Ammon's horn (tissue), 1 donor: ENCODE measurements at regions not wholly inside any gene's neighbourhood (a gene's known extent, or its start where the extent isn't known, plus 50 kb on each side); places are given as distances from the start of the nearest gene placed in this dataset.

Experiments used
- DNase-seq: peaks from one replicate; pipeline ENCODE4 v3.0.0-alpha.2; 2016; ENCODE audit warnings: low spot score

DNA sequence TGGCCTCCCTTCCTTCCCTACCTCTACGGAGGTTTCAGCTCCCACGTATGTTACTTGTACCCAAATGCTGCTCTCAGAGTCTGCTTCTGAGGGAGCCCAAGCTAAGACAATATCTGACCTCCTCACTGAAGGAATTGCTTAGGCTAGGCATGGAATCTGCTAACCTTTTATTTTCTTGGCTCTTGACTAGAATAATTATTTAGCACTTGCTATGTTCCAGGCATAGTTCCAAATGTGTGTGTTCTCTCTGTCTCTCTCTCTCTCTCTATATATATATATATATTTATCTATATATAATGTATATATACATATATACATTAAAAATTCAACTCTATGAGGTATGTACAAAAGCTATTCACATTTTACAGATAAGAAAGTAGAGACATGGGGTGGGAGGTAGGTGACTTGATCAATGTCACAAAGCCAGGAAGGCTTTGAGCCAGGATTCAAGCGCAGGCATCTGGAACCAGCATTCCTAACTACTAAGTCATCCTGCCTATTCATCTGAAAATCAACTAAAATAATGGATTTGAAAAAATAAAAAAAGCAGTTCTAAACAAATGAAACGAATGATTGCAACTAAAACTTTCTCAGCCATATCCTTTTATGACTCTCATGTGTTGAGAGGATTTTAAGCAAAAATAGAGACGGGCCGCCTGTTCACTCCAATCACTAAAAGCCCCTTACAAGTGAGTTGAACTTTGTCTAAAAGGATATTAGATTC lies 189.7 kb upstream of the JAG1 start:
- peak; percentile 18 for DNase-seq

DNA sequence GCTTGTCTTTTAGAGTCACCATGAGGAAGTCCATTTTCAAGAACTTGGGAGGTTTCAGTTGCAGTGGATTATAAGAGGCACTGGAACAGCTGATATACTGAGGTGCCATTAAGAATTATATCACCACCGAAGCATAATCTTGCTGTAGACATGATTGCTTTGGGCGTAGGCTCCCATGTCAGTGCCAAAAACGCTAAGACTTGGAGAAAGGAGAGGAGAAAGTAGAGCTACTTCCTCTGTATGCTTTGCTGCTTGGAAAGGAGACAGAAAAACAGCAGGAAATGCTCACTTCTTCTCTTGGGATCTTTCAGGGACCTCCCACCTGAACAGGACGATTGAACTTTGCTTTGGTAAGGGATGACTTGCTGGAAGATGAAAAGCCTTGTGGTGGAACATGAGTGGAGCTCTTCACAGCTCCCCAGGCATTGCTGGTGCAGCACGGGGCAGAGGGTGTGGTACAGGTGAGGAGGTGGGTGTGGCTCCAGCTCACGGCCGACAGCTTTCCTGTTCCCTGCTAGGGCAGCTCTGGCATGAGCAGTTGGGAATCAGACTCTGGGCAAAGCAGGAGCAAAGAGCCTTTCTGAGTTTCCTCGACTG lies 190.4 kb upstream of the JAG1 start:
- no peak for DNase-seq

- no peak for DNase-seq
These were observed 194.5 kb upstream of the JAG1 start for GRCh38 chr20:10868299-10868698.

- DNase-seq: no peak
These were observed 199.2 kb upstream of the JAG1 start for GRCh38 chr20:10873026-10873425.

DNA sequence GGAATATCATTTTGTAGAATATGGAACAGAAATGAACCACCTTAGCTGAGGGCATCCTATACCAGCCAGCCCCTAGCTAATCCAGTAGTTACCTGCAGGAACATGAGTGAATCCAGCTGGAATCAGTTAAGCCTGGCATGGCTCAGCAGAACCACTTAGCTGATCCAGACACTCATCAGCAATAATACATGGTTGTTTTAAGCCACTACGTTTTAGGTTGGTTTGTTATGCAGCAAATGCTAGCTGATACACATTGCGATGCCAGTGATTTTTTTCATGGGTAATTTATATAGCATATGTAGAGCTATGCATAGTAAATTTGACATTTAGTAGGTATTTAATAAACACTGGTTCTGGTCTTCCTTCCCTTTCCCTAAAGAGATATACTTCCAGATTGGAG lies 201.9 kb upstream of the JAG1 start:
- DNase-seq: no peak

DNA sequence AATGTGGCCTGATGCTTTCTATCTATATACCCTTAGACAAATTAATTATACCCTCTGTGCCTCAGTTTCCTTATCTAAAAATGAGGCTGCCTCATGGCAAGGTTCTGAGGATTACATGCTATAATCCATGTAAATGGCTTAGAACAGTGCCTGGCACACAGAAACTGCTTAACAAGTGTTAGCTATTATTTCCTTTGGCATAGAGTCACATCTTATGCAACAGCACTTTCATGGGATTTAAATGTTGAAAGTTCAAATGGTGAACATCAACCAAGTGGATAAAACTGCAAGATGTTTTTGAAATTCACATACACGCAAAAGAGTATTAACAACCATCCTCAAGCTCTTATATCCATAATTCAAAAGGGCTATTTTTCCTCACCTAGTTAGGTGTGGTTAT lies 202.8 kb upstream of the JAG1 start:
- DNase-seq: no peak

DNA sequence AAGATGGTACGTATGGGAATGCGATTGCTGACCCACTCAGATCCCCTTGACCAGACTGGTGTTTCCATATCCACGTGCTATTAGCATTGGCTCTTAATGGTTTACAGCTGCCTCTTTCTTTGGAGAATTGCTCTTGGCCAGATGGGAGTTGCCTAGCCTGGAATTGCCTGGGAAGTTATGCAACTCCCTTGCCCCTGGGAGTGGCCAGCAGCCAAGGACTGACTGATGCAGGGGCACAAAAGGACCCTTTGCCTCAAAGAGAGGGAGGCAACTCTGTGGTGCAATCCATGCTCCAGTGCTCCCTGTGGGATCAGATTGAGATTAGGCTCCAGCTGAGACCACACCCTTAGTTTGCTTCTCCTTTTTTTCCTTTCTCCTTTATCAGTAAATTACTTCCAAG lies 203.5 kb upstream of the JAG1 start:
- DNase-seq: no peak

GRCh38 chr20:10883166-10883565 lies 209.4 kb upstream of the JAG1 start:
- DNase-seq: no peak

DNA sequence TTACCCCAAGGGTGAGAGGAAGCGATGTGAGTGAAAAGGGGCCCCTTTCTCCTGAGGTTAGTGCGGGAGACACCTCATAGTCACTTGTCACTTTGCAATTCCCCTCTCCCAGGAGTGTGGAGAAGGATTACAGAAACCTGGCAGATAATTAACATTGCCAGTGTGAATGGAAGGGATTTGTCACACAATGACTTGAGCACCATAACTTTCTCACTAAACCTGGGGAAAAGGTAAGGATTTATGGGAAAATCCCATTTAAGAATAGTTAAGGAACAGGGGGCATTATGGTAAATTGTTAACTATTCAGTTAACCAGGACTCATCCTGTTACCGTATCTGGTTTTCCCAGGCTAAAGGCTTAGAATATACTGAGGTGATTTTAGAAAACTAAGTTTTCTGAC lies 219.5 kb upstream of the JAG1 start:
- no peak for DNase-seq

DNA sequence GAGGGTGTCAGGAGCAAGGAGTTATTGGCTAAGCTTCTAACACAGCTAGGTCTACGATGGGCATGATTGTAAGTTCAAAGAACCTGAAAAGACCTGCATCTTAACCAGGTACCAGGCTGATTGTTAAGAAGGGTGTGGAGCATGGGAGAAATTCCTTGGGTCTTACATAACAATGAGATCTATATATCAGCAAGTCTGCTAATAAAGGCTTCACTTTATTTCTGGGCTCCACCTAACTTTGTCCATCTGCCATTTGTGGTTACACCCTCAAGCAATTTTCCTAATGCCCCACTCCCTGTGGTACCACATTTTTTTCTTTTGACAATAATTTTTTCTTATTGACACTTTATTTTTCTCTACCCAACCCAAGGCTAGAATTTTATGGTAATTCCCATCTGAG lies 223.5 kb upstream of the JAG1 start:
- DNase-seq: no peak

DNA sequence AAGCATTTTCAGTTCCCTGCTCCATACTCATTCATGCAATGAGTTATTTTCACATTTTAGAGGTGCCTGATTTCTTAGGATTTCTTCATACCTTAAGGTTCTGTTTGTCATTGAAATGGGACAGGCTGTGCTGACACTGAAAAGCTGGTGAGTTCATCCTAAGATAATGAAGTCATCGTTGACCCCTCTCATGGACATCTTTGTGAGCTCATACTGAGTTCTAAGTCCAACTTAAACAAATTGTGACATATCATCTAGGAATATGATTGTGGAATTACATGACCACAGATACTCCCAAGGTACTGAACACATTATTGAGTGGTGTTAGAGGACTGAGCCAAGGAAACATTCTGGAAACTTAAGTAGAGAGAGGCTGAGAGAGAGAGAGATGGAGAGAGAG lies 224.8 kb upstream of the JAG1 start:
- DNase-seq: no peak

GRCh38 chr20:10902174-10902573 lies 228.4 kb upstream of the JAG1 start:
- DNase-seq: no peak

DNA sequence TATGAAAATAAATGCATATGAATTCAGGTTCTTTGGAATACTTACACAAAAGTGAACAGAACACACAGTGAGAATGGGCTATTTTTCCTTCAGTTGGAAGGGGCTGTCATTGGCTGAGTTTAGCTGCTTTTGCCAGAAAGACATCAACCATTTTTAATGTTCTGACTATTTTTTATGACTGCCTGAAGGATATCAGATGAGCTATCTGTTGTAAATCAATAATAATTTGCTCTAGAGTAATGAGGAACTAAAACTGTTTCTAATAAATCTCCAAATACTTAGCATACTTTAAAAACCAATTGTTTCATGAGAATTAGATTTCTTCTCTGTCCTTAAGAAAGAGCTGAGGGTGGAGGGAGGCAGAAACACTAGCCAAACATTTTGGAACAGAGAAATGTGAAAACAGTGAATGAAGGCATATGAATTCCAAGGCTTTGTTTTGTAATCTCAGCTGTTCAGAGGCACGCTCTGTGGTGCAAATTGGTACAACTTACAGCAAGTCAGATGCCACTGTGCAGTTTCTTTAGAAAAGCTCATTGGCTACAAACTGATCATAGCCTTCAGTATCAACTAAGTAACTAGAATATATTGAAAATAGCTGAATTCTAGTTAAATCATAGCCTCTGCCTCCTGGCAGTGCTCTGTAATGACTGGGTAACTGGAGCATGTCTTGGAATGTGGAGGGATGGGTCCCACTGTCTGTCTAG lies 228.9 kb upstream of the JAG1 start:
- DNase-seq: peak; percentile 9

GRCh38 chr20:10906834-10907233 lies 233.0 kb upstream of the JAG1 start:
- DNase-seq: no peak

- no peak for DNase-seq
These were observed 236.0 kb upstream of the JAG1 start for GRCh38 chr20:10909803-10910202.

DNA sequence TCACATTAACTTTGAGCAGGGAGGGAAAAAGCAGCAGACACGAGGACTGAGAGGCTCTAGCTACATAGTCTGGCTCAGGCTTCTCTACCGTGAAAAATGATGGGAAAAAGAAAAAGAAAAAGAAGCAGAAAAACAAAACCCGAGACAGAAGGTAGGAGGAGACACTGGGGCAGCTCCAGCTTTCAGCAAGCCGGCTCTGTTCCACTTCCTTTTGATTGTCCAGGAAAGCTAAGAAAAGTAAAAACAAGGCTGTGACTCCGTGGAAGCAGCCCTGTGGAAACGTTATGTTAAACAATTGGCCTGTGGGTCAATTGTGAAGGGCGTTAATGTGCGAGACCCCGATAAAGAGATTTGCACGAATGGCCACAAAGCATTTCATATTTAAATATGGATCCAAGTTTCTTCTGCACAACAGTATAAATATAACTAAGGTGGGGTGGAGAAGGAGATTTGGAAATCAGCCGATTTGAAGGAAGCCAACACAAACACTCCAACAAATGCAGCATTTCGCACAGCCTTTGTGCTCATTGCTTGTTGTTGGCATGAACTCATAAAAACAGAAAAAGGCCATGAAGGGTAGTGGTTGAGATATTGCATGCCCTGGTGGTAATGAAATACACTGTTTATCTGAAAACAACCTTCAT lies 236.9 kb upstream of the JAG1 start:
- no peak for DNase-seq

DNA sequence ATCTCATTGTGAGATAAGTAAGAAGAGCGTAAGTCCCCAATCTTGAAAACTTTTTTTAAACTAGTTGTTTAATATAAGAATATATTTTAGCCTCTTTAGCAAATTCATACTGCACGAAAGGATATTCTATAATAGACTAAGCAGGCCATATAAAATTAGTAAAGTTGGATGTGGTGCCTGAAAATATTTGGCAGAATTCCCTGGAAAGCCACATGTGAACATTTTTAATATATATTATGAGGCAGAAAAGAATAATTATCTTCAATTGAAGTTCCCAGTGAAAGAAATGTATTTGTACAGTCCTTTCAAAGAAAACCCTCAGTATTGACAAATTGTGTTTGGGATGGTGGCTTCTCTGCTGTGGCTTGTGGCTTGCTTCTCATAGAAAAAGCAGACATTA lies 237.5 kb upstream of the JAG1 start:
- DNase-seq: no peak

- DNase-seq: no peak
These were observed 242.0 kb upstream of the JAG1 start for GRCh38 chr20:10915815-10916214.

GRCh38 chr20:10916312-10916711 lies 242.5 kb upstream of the JAG1 start:
- DNase-seq: no peak

GRCh38 chr20:10917826-10918225 lies 244.0 kb upstream of the JAG1 start:
- no peak for DNase-seq

DNA sequence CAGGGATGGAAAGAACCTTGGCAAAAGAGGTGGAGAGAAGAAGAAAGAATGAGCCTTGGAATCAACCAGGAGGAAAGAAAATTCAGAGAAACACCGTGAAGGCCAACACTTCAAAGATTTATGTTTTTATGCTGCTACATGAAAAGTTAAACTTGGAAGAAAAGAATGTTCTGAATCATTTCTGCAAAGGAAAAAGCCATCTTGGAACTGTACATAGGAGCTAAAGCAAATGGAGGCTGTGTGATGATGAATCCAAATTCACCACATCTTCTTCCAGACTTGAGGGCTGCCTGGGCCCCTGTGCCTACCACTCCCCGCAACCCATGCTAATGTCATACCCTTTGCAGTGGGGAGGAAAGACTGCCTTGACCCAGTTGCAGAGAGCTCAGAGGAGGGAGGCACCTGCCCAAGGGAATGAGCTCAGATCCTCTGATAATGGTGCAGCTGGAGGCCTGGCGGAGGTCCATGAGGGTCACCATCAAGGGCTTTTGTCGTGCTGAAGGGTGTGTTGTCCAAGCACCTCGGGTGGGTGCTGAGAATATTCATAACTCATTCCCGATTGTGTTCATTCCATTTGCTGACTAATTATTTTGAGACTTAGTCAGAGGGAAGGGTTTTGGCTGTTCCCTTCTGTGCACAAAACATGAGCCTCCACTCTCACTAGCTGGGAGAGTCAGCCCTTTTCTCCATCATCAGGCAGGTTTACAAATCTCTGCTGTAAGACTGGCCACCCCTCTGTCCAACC lies 245.8 kb upstream of the JAG1 start:
- DNase-seq: no peak

- no peak for DNase-seq
These were observed 246.6 kb upstream of the JAG1 start for GRCh38 chr20:10920396-10920795.
